PFSK-1 (cell line): ENCODE measurements at regions not wholly inside any gene's neighbourhood (a gene's known extent, or its start where the extent isn't known, plus 50 kb on each side); places are given as distances from the start of the nearest gene placed in this dataset.

Source experiments
- FOXP2 ChIP-seq: optimal IDR thresholded peaks from 2 replicates; pipeline ENCODE3; 2011; ENCODE audit warnings: borderline replicate concordance, control low read depth, inconsistent platforms; ENCODE audit not compliant: insufficient read depth; ENCODE audit errors: extremely low read length, extremely low read depth
- POLR2AphosphoS5 ChIP-seq: IDR thresholded peaks from 2 replicates; pipeline ENCODE4 v1.6.1; 2012; ENCODE audit warnings: low read depth, mild to moderate bottlenecking, control low read depth, low read length, moderate library complexity
- REST ChIP-seq, 2 experiments: IDR thresholded peaks; 2 replicates each; pipeline versions ENCODE4 v1.6.1 to v1.8.0; 2011 to 2012; ENCODE audit warnings: low read depth in 2 of 2, low read length in 2 of 2, control low read depth in 1 of 2, inconsistent platforms in 1 of 2, mild to moderate bottlenecking in 1 of 2, moderate library complexity in 1 of 2; ENCODE audit not compliant: insufficient read depth in 1 of 2
- SIN3A ChIP-seq: IDR thresholded peaks from 2 replicates; pipeline ENCODE4 v1.6.1; 2012; ENCODE audit warnings: mild to moderate bottlenecking, low read length, moderate library complexity, borderline replicate concordance; ENCODE audit not compliant: insufficient read depth
- TAF1 ChIP-seq: IDR thresholded peaks from 2 replicates; pipeline ENCODE4 v1.6.1; 2012; ENCODE audit warnings: low read length, control low read depth, borderline replicate concordance; ENCODE audit not compliant: insufficient read depth

GRCh38 chr6:2354138-2354491, 108.7 kb upstream of the GMDS start:
- TF ChIP-seq POLR2AphosphoS5: no peak
- no peak for TF ChIP-seq REST (IDR thresholded peaks at IDR 0.05; ENCODE audit: insufficient read depth in 1 of 2, low read depth in 2 of 2, low read length in 2 of 2)
- no peak for TF ChIP-seq TAF1
- TF ChIP-seq FOXP2: no peak

GRCh38 chr6:2353412-2354137, 108.2 kb upstream of the GMDS start:
- no peak for TF ChIP-seq POLR2AphosphoS5
- TF ChIP-seq SIN3A: no peak
- no peak for TF ChIP-seq TAF1
- no peak for TF ChIP-seq FOXP2
- TF ChIP-seq REST (IDR thresholded peaks at IDR 0.05; ENCODE audit: insufficient read depth in 1 of 2, low read depth in 2 of 2, low read length in 2 of 2): no peak

- no peak for TF ChIP-seq POLR2AphosphoS5
- TF ChIP-seq TAF1: no peak
- TF ChIP-seq REST (IDR thresholded peaks at IDR 0.05; ENCODE audit: insufficient read depth in 1 of 2, low read depth in 2 of 2, low read length in 2 of 2): no peak
- TF ChIP-seq SIN3A: no peak
- no peak for TF ChIP-seq FOXP2
Observed at GRCh38 chr6:2351807-2352431, 106.5 kb upstream of the GMDS start.

- no peak for TF ChIP-seq REST (IDR thresholded peaks at IDR 0.05; ENCODE audit: insufficient read depth in 1 of 2, low read depth in 2 of 2, low read length in 2 of 2)
- TF ChIP-seq FOXP2: no peak
- TF ChIP-seq POLR2AphosphoS5: no peak
- TF ChIP-seq SIN3A: no peak
- no peak for TF ChIP-seq TAF1
Observed at GRCh38 chr6:2351090-2351489, 105.7 kb upstream of the GMDS start.
